Gastrocnemius medialis (tissue), 4 donors: ENCODE measurements at regions not wholly inside any gene's neighbourhood (a gene's known extent, or its start where the extent isn't known, plus 50 kb on each side); places are given as distances from the start of the nearest gene placed in this dataset.

ENCODE experiments used
- POLR2A ChIP-seq, 2 donors: fragments of 450-650 bp; IDR thresholded peaks; one replicate each; pipeline ENCODE4 v1.6.1; 2017; ENCODE audit warnings: antibody characterized with exemption in 2 of 2, mild to moderate bottlenecking in 2 of 2, moderate library complexity in 2 of 2
- TF ChIP-seq, protein P1 (sequence below), 5 experiments: fragments of 450-650 bp in 3 of 5; fragments of 200-600 bp in 2 of 5; sonication (generic) in 2 of 5; IDR thresholded peaks in 4 of 5; conservative IDR thresholded peaks in 1 of 5; 1 replicate in 4 of 5; 2 replicates in 1 of 5; pipeline ENCODE4 v1.5.1; 2016 to 2019; ENCODE audit warnings: antibody characterized with exemption in 5 of 5, mild to moderate bottlenecking in 3 of 5, moderate library complexity in 3 of 5

DNA sequence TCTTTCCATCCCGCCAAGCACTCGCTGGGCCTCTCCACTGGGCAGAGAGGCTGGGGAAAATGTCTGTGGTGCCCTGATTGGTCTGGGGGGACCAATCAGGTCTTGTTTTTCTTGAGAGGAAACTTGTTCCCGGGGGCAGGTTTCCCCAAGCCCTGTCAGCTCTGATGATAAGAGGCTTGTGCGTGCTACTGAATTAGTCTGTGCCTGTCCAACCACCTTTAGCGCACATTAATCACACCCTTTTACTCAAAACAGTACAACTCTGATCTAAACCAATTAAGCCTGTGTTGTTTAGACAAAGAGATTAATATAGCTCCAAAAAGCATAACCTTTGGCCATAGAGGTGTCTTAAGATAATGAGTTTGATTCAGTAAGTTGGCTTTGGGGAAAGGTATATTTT, 580.4 kb downstream of the VRK1 start:
- TF ChIP-seq, protein P1, sequence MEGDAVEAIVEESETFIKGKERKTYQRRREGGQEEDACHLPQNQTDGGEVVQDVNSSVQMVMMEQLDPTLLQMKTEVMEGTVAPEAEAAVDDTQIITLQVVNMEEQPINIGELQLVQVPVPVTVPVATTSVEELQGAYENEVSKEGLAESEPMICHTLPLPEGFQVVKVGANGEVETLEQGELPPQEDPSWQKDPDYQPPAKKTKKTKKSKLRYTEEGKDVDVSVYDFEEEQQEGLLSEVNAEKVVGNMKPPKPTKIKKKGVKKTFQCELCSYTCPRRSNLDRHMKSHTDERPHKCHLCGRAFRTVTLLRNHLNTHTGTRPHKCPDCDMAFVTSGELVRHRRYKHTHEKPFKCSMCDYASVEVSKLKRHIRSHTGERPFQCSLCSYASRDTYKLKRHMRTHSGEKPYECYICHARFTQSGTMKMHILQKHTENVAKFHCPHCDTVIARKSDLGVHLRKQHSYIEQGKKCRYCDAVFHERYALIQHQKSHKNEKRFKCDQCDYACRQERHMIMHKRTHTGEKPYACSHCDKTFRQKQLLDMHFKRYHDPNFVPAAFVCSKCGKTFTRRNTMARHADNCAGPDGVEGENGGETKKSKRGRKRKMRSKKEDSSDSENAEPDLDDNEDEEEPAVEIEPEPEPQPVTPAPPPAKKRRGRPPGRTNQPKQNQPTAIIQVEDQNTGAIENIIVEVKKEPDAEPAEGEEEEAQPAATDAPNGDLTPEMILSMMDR (IDR thresholded peaks at IDR 0.05 in 4 of 5, conservative IDR thresholded peaks at IDR 0.05 in 1 of 5), result no peak
- no peak for TF ChIP-seq POLR2A (IDR thresholded peaks at IDR 0.05)
